K562 (cell line): ENCODE measurements at regions not wholly inside any gene's neighbourhood (a gene's known extent, or its start where the extent isn't known, plus 50 kb on each side); places are given as distances from the start of the nearest gene placed in this dataset.

Source experiments
- ATAC-seq: fragments of 200-7000 bp; cut with Tn5 transposase; 3 replicates; pipeline ENCODE4 v1.9.1; 2020; ENCODE audit warnings: moderate library complexity
- BruUV-seq: library from RNA; stranded (reverse); fragments of 400-500 nt; replicated peaks from 2 replicates; lab custom pipeline; 2021; lab: Mats Ljungman, UMichigan
- CTCF ChIA-PET: fragments of 300-600 bp; formaldehyde crosslinking; extraction: SDS; loops from one replicate; lab custom pipeline; 2021; ENCODE audit warnings: low intra/inter-chr PET ratio; lab: Yijun Ruan, JAX
- POLR2A ChIA-PET: fragments of 300-600, 350-650 bp; sonication (Branson Sonifier 250); formaldehyde crosslinking; extraction: SDS; loops from one replicate; lab custom pipeline; 2021; ENCODE audit warnings: antibody characterized with exemption, inconsistent platforms; lab: Yijun Ruan, JAX
- DNase-seq, 4 experiments: peaks; one replicate each; pipeline versions ENCODE4 v3.0.0 to v3.0.0-alpha.2; 2011 to 2018; ENCODE audit warnings: low spot score in 3 of 4, mixed read lengths in 3 of 4; ENCODE audit errors: extremely low read depth in 1 of 4
- FAIRE-seq: peaks from 2 replicates; lab custom pipeline; 2011; peaks lifted over from hg19 to GRCh38; lab: Jason Lieb, UNC
- H2AFZ ChIP-seq: 2 replicates; pipeline ENCODE4 v1.6.0; 2011; ENCODE audit warnings: low read depth, low read length, control low read depth, inconsistent platforms
- H3K27ac ChIP-seq: fragments of 200-600 bp; 3 replicates; pipeline ENCODE4 v1.8.0; 2011; ENCODE audit warnings: low read depth, mild to moderate bottlenecking, control low read depth, inconsistent platforms, low read length, moderate library complexity, mixed read lengths; ENCODE audit errors: extremely low read depth
- H3K27me3 ChIP-seq, 2 experiments: fragments of 300-600 bp in 1 of 2; 2 replicates in 1 of 2; 3 replicates in 1 of 2; pipeline versions ENCODE4 v1.6.0 to v1.8.0; 2011; ENCODE audit warnings: inconsistent platforms in 2 of 2, low read length in 2 of 2, mild to moderate bottlenecking in 1 of 2, mixed read lengths in 1 of 2, moderate library complexity in 1 of 2; ENCODE audit not compliant: control insufficient read depth in 2 of 2, insufficient read depth in 2 of 2
- H3K36me3 ChIP-seq: fragments of 300-600 bp; 3 replicates; pipeline ENCODE4 v1.8.0; 2011; ENCODE audit warnings: mild to moderate bottlenecking, low read length, inconsistent platforms; ENCODE audit not compliant: control insufficient read depth, insufficient read depth
- H3K4me1 ChIP-seq, 2 experiments: fragments of 200-600 bp in 1 of 2; replicated peaks in 1 of 2; 2 replicates in 1 of 2; 3 replicates in 1 of 2; pipeline versions ENCODE4 v1.5.1 to v1.8.0; 2011; ENCODE audit warnings: inconsistent platforms in 2 of 2, low read length in 2 of 2, mild to moderate bottlenecking in 1 of 2, mixed read lengths in 1 of 2, moderate library complexity in 1 of 2; ENCODE audit not compliant: control insufficient read depth in 2 of 2, insufficient read depth in 2 of 2
- H3K4me2 ChIP-seq: 2 replicates; pipeline ENCODE4 v1.6.1; 2011; ENCODE audit warnings: low read length, control low read depth, inconsistent platforms, mixed read lengths; ENCODE audit not compliant: insufficient read depth
- H3K4me3 ChIP-seq: fragments of 200-600 bp; sonication (generic), shearing (Covaris generic); 2 replicates; pipeline ENCODE4 v1.5.1; 2016; ENCODE audit warnings: control low read depth, inconsistent platforms
- H3K79me2 ChIP-seq: fragments of 200-600 bp; 3 replicates; pipeline ENCODE4 v1.8.0; 2011; ENCODE audit warnings: low read length, inconsistent platforms; ENCODE audit not compliant: control insufficient read depth, insufficient read depth
- H3K9ac ChIP-seq, 2 experiments: 2 replicates each; pipeline versions ENCODE4 v1.6.0 to v1.6.1; 2011; ENCODE audit warnings: low read depth in 2 of 2, low read length in 2 of 2, control low read depth in 1 of 2, inconsistent platforms in 1 of 2, mild to moderate bottlenecking in 1 of 2, mixed read lengths in 1 of 2; ENCODE audit not compliant: insufficient read depth in 1 of 2
- H3K9me1 ChIP-seq: one replicate; pipeline ENCODE4 v1.6.0; 2011; ENCODE audit warnings: inconsistent platforms, mild to moderate bottlenecking, low read length, moderate library complexity; ENCODE audit not compliant: control insufficient read depth, insufficient read depth
- H3K9me3 ChIP-seq: replicated peaks from 2 replicates; pipeline ENCODE4 v1.5.1; 2011; ENCODE audit warnings: low read depth, low read length, inconsistent platforms; ENCODE audit not compliant: control insufficient read depth, insufficient read depth
- H4K20me1 ChIP-seq: replicated peaks from 2 replicates; pipeline ENCODE4 v1.6.1; 2011; ENCODE audit warnings: low read length, inconsistent platforms, mixed read lengths; ENCODE audit not compliant: control insufficient read depth, insufficient read depth
- ATF4 ChIP-seq: fragments of 450-650 bp; formaldehyde crosslinking; IDR thresholded peaks from 2 replicates; pipeline ENCODE4 v1.4.0; 2022; ENCODE audit warnings: mild to moderate bottlenecking, moderate library complexity
- BMI1 ChIP-seq: fragments of 150-350 bp; IDR thresholded peaks from 2 replicates; pipeline ENCODE4 v1.6.1; 2014; ENCODE audit warnings: low read length
- EHMT2 ChIP-seq: fragments of 450-650 bp; IDR thresholded peaks from 2 replicates; pipeline ENCODE4 v1.6.1; 2018; ENCODE audit warnings: antibody characterized with exemption
- ETV1 ChIP-seq: fragments of 450-650 bp; conservative IDR thresholded peaks from 2 replicates; pipeline ENCODE4 v1.6.1; 2016; ENCODE audit warnings: missing genetic modification characterization, control low read depth, low read depth, missing compliant biosample characterization
- GTF2B ChIP-seq: IDR thresholded peaks from 2 replicates; pipeline ENCODE4 v1.6.1; 2011; ENCODE audit not compliant: insufficient read length; ENCODE audit errors: extremely low read depth
- LCOR ChIP-seq: sonication (generic); formaldehyde crosslinking; IDR thresholded peaks from 2 replicates; pipeline ENCODE4 v1.8.0; 2022; ENCODE audit warnings: mild to moderate bottlenecking, missing genetic modification reagents
- TSHZ1 ChIP-seq: fragments of 250-450 bp; sonication (Bioruptor Pico); IDR thresholded peaks from 2 replicates; pipeline ENCODE4 v1.4.0; 2020; ENCODE audit warnings: mild to moderate bottlenecking, moderate library complexity
- ZMIZ1 ChIP-seq, 2 experiments: fragments of 150-350 bp in 1 of 2; IDR thresholded peaks; 2 replicates each; pipeline ENCODE4 v1.6.1; 2012 to 2016; ENCODE audit warnings: low read depth in 2 of 2, low read length in 2 of 2, mild to moderate bottlenecking in 1 of 2, moderate library complexity in 1 of 2
- ZNF696 ChIP-seq: fragments of 250-450 bp; sonication (Bioruptor Pico); conservative IDR thresholded peaks from 2 replicates; pipeline ENCODE4 v1.4.0; 2020; ENCODE audit warnings: mild to moderate bottlenecking, moderate library complexity
- WGBS: fragments of 100-300 bp; shearing (Covaris generic); methylation state at CpG from one replicate; pipeline ENCODE4 v1.1.6; 2016; ENCODE audit warnings: low coverage, mixed read lengths; ENCODE audit not compliant: insufficient coverage; ENCODE audit errors: missing lambda C conversion rate; 5-methylcytosine and 5-hydroxymethylcytosine counted together
- in situ Hi-C: fragments of 300-500 bp; cut with MboI; formaldehyde crosslinking; loops from 4 replicates; pipeline ENCODE4 v1.15.0; 2018; ENCODE audit warnings: inconsistent platforms, mixed read lengths
- intact Hi-C: fragments of 100-400 bp; cut with micrococcal nuclease; formaldehyde crosslinking; loops from 2 replicates; pipeline ENCODE4 v1.14.2; 2022

- Histone ChIP-seq H2AFZ (no peak overlapping the region), H3K9ac (no peak overlapping the region), H4K20me1 (no peaks in the 10 kb centered on the region), H3K4me3 (no peak overlapping the region), H3K36me3 (no peaks in the 10 kb centered on the region), H3K79me2 (no peaks in the 10 kb centered on the region), H3K27me3 (no peaks in the 10 kb centered on the region), H3K9me3 (no peaks in the 10 kb centered on the region), H3K4me2 (no peak overlapping the region), H3K9me1 (no peaks in the 10 kb centered on the region), H3K4me1 (no peaks in the 10 kb centered on the region), H3K27ac (no peak overlapping the region)
- in situ Hi-C loops: no loop called here
- CTCF ChIA-PET: no interaction called here
- POLR2A ChIA-PET: no interaction called here
- no peak for DNase-seq
- 0% methylated on average over 1 of the region's 1 CpG for WGBS
- ATAC-seq: no peak
- no peak for FAIRE-seq
- TF ChIP-seq ATF4 (CRISPR knock-in tag) (no peak), EHMT2 (no peak), ZNF696 (CRISPR knock-in tag) (no peak), BMI1 (no peak), TSHZ1 (CRISPR knock-in tag) (no peak), GTF2B (no peak), ETV1 (tag) (no peak), LCOR (CRISPR knock-in tag) (no peak), ZMIZ1 (IDR thresholded peaks at IDR 0.05; ENCODE audit: low read depth in 2 of 2, low read length in 2 of 2) (no peak)
- BruUV-seq: no TSS peak
- intact Hi-C loops: no loop called here
Measured at GRCh38 chr5:110116539-110116938, 426.8 kb downstream of the MAN2A1 start.
